DND-41 (cell line): ENCODE measurements at regions not wholly inside any gene's neighbourhood (a gene's known extent, or its start where the extent isn't known, plus 50 kb on each side); places are given as distances from the start of the nearest gene placed in this dataset.

Experiments
- CTCF ChIP-seq: IDR thresholded peaks from 2 replicates; pipeline ENCODE4 v1.5.1; 2012; ENCODE audit warnings: borderline replicate concordance, low read length, moderate library complexity, mild to moderate bottlenecking; ENCODE audit not compliant: poor library complexity, severe bottlenecking; ENCODE audit errors: extremely low read depth
- EZH2 ChIP-seq: IDR thresholded peaks from 3 replicates; pipeline ENCODE4 v1.6.1; 2012; ENCODE audit warnings: borderline replicate concordance, low read depth, mild to moderate bottlenecking, moderate library complexity, low read length, inconsistent platforms; ENCODE audit not compliant: severe bottlenecking

GRCh38 chr7:49396229-49396628, 377.2 kb upstream of the VWC2 start:
- no peak for TF ChIP-seq CTCF
- TF ChIP-seq EZH2, result no peak
